ENCODE measurements at regions not wholly inside any gene's neighbourhood (a gene's known extent, or its start where the extent isn't known, plus 50 kb on each side); places are given as distances from the start of the nearest gene placed in this dataset.

- WGBS, 2 donors = 69 to 81% methylated on average over 10 of the region's 10 CpGs
- no peak overlapping the region for H3K27ac ChIP-seq
- H3K9me3 ChIP-seq = no peaks in the 10 kb centered on the region
- TF ChIP-seq EP300 (IDR thresholded peaks at IDR 0.05) = no peak
- TF ChIP-seq CTCF (IDR thresholded peaks at IDR 0.05) = no peak
- no peak for TF ChIP-seq POLR2A (IDR thresholded peaks at IDR 0.05)
- DNase-seq (ENCODE audit: low spot score in 2 of 2) = no peak
- H3K27me3 ChIP-seq = no peaks in the 10 kb centered on the region
- no peaks in the 10 kb centered on the region for H3K4me1 ChIP-seq
- H3K4me3 ChIP-seq = no peak overlapping the region
- no peaks in the 10 kb centered on the region for H3K36me3 ChIP-seq
Measured at GRCh38 chr22:44387486-44387885, 74.7 kb upstream of the SHISAL1 start.

GRCh38 chr22:44386386-44387035, 73.8 kb upstream of the SHISAL1 start:
- no peak overlapping the region for H3K27ac ChIP-seq
- 76 to 81% methylated on average over 20 of the region's 20 CpGs for WGBS, 2 donors
- no peaks in the 10 kb centered on the region for H3K27me3 ChIP-seq
- H3K4me3 ChIP-seq = no peak overlapping the region
- H3K4me1 ChIP-seq = no peaks in the 10 kb centered on the region
- no peaks in the 10 kb centered on the region for H3K9me3 ChIP-seq
- DNase-seq (ENCODE audit: low spot score in 2 of 2) = no peak
- TF ChIP-seq CTCF (IDR thresholded peaks at IDR 0.05) (no peak), POLR2A (IDR thresholded peaks at IDR 0.05) (no peak), EP300 (IDR thresholded peaks at IDR 0.05) (no peak)
- H3K36me3 ChIP-seq = no peaks in the 10 kb centered on the region

- H3K27me3 ChIP-seq = no peaks in the 10 kb centered on the region
- TF ChIP-seq POLR2A (IDR thresholded peaks at IDR 0.05) (no peak), CTCF (IDR thresholded peaks at IDR 0.05) (no peak), EP300 (IDR thresholded peaks at IDR 0.05) (no peak)
- H3K9me3 ChIP-seq = no peaks in the 10 kb centered on the region
- H3K27ac ChIP-seq = no peak overlapping the region
- no peak for DNase-seq (ENCODE audit: low spot score in 2 of 2)
- H3K36me3 ChIP-seq = no peaks in the 10 kb centered on the region
- no peak overlapping the region for H3K4me3 ChIP-seq
- 72 to 84% methylated on average over 8 to 12 of the region's 12 CpGs for WGBS, 2 donors
- H3K4me1 ChIP-seq = no peaks in the 10 kb centered on the region
Measured at GRCh38 chr22:44385781-44386180, 73.0 kb upstream of the SHISAL1 start.

DNA sequence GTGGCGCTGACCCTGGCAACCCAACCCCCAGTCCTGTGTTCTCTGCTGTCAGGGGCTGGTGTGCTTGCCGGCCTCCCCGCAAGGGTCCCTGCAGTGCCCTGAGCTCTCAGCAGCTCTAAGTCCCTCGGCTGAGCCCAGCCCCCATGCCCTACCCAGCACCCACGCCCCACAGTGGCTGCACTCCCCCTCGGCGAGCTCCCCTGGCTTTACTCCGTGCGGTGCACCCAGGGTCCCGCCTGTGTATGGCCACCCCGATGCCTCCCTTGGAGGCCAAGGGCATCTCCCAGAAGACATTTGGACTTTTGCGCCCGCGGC, 72.5 kb upstream of the SHISAL1 start:
- DNase-seq (ENCODE audit: low spot score in 2 of 2) = no peak
- TF ChIP-seq CTCF (IDR thresholded peaks at IDR 0.05) = no peak
- no peak for TF ChIP-seq POLR2A (IDR thresholded peaks at IDR 0.05)
- TF ChIP-seq EP300 (IDR thresholded peaks at IDR 0.05) = no peak
- Histone ChIP-seq H3K27ac (no peak overlapping the region), H3K4me3 (no peak overlapping the region), H3K4me1 (no peaks in the 10 kb centered on the region), H3K36me3 (no peaks in the 10 kb centered on the region), H3K27me3 (no peaks in the 10 kb centered on the region), H3K9me3 (no peaks in the 10 kb centered on the region)
- 81 to 84% methylated on average over 14 of the region's 14 CpGs for WGBS, 2 donors

GRCh38 chr22:44384563-44385295, 72.0 kb upstream of the SHISAL1 start:
- Histone ChIP-seq H3K4me1 (no peaks in the 10 kb centered on the region), H3K27me3 (no peaks in the 10 kb centered on the region), H3K27ac (no peak overlapping the region), H3K9me3 (no peaks in the 10 kb centered on the region), H3K36me3 (no peaks in the 10 kb centered on the region), H3K4me3 (no peak overlapping the region)
- WGBS, 2 donors = 83 to 89% methylated on average over 11 to 12 of the region's 12 CpGs
- TF ChIP-seq POLR2A (IDR thresholded peaks at IDR 0.05) = no peak
- no peak for TF ChIP-seq CTCF (IDR thresholded peaks at IDR 0.05)
- TF ChIP-seq EP300 (IDR thresholded peaks at IDR 0.05) = no peak
- no peak for DNase-seq (ENCODE audit: low spot score in 2 of 2)

Data from tibial nerve (tissue), 4 donors.